HCT116 (cell line): ENCODE measurements at regions not wholly inside any gene's neighbourhood (a gene's known extent, or its start where the extent isn't known, plus 50 kb on each side); places are given as distances from the start of the nearest gene placed in this dataset.
"Not testable (repeated sequence)": the region's sequence is repeated elsewhere in the genome, so short reads cannot be mapped to it uniquely, and the experiment has no call there.

Source experiments
- ATAC-seq: fragments of 200-7000 bp; cut with Tn5 transposase; 2 replicates; pipeline ENCODE4 v1.9.1; 2020; ENCODE audit warnings: mild to moderate bottlenecking, moderate library complexity
- BruUV-seq: library from RNA; stranded (reverse); fragments of 400-500 nt; replicated peaks from 2 replicates; lab custom pipeline; 2021; lab: Mats Ljungman, UMichigan
- CTCF ChIA-PET: fragments of 300-600 bp; sonication (Branson Sonifier 250); formaldehyde crosslinking; loops from one replicate; lab custom pipeline; 2021; ENCODE audit warnings: antibody characterized with exemption; lab: Charles Lee
- POLR2A ChIA-PET: fragments of 300-600, 350-600 bp; sonication (Branson Sonifier 250); formaldehyde crosslinking; loops from one replicate; lab custom pipeline; 2021; ENCODE audit warnings: antibody characterized with exemption; lab: Charles Lee
- RAD21 ChIA-PET, 2 experiments: fragments of 300-600 bp; sonication (Branson Sonifier 250); formaldehyde crosslinking; loops; one replicate each; lab custom pipeline; 2023; ENCODE audit warnings: low total read pairs in 2 of 2; ENCODE audit not compliant: uncharacterized antibody in 2 of 2, unreplicated experiment in 2 of 2, low non-redundant PET in 1 of 2; lab: Charles Lee
- DNase-seq: peaks from one replicate; pipeline ENCODE4 v3.0.0-alpha.2; 2010; ENCODE audit warnings: low read depth, low spot score
- H2AFZ ChIP-seq: fragments of 200-600 bp; shearing (Covaris generic), sonication (generic); 2 replicates; pipeline ENCODE4 v1.6.1; 2017; ENCODE audit warnings: low read depth, mixed run types, mixed read lengths, antibody characterized with exemption, low read length; ENCODE audit not compliant: poor library complexity, severe bottlenecking
- H3K27ac ChIP-seq: 2 replicates; pipeline ENCODE4 v1.5.1; 2012; ENCODE audit warnings: low read depth, low read length
- H3K27me3 ChIP-seq: fragments of 200-600 bp; sonication (generic); 2 replicates; pipeline ENCODE4 v1.6.1; 2016; ENCODE audit warnings: mixed run types, low read length, mixed read lengths; ENCODE audit not compliant: insufficient read depth
- H3K36me3 ChIP-seq, 2 experiments: fragments of 200-500 bp in 1 of 2; fragments of 200-600 bp in 1 of 2; sonication (Bioruptor generic) in 1 of 2; sonication (generic) in 1 of 2; 2 replicates each; pipeline versions ENCODE4 v1.5.1 to v1.6.1; 2014 to 2016; ENCODE audit warnings: low read length in 2 of 2, inconsistent platforms in 1 of 2, mixed read lengths in 1 of 2, mixed run types in 1 of 2; ENCODE audit not compliant: insufficient read depth in 2 of 2, control insufficient read depth in 1 of 2
- H3K4me1 ChIP-seq, 2 experiments: fragments of 200-600 bp in 1 of 2; sonication (generic) in 1 of 2; 2 replicates each; pipeline versions ENCODE4 v1.5.1 to v1.6.1; 2012 to 2017; ENCODE audit warnings: low read length in 2 of 2, inconsistent platforms in 1 of 2, mild to moderate bottlenecking in 1 of 2, mixed read lengths in 1 of 2, mixed run types in 1 of 2, moderate library complexity in 1 of 2; ENCODE audit not compliant: insufficient read depth in 2 of 2, control insufficient read depth in 1 of 2
- H3K4me2 ChIP-seq: fragments of 200-600 bp; sonication (generic); 2 replicates; pipeline ENCODE4 v1.6.1; 2017; ENCODE audit warnings: mixed run types, low read length, mixed read lengths
- H3K4me3 ChIP-seq, 2 experiments: fragments of 200-600 bp in 1 of 2; sonication (generic) in 1 of 2; replicated peaks in 1 of 2; 2 replicates each; pipeline ENCODE4 v1.5.1; 2011 to 2016; ENCODE audit warnings: low read length in 2 of 2, control low read depth in 1 of 2, low read depth in 1 of 2, mild to moderate bottlenecking in 1 of 2, mixed read lengths in 1 of 2, mixed run types in 1 of 2
- H3K79me2 ChIP-seq: fragments of 200-600 bp; sonication (generic); 2 replicates; pipeline ENCODE4 v1.6.1; 2017; ENCODE audit warnings: mild to moderate bottlenecking, mixed run types, low read length, moderate library complexity, mixed read lengths; ENCODE audit not compliant: insufficient read depth
- H3K9ac ChIP-seq: fragments of 200-600 bp; sonication (generic); 2 replicates; pipeline ENCODE4 v1.6.1; 2016; ENCODE audit warnings: low read length, mixed read lengths
- H3K9me2 ChIP-seq: fragments of 200-600 bp; sonication (generic), shearing (Covaris generic); 2 replicates; pipeline ENCODE4 v1.6.1; 2017; ENCODE audit warnings: mixed run types, mild to moderate bottlenecking, moderate library complexity; ENCODE audit not compliant: insufficient read depth
- H3K9me3 ChIP-seq, 2 experiments: fragments of 200-500 bp in 1 of 2; fragments of 200-600 bp in 1 of 2; sonication (Bioruptor generic) in 1 of 2; sonication (generic) in 1 of 2; 2 replicates each; pipeline ENCODE4 v1.6.1; 2014 to 2017; ENCODE audit warnings: low read length in 2 of 2, mixed read lengths in 2 of 2, inconsistent platforms in 1 of 2, low read depth in 1 of 2, mild to moderate bottlenecking in 1 of 2, mixed run types in 1 of 2, moderate library complexity in 1 of 2; ENCODE audit not compliant: control insufficient read depth in 1 of 2, insufficient read depth in 1 of 2
- H4K20me1 ChIP-seq: fragments of 200-600 bp; sonication (generic), shearing (Covaris generic); 2 replicates; pipeline ENCODE4 v1.6.1; 2017; ENCODE audit warnings: mixed run types, mild to moderate bottlenecking, moderate library complexity; ENCODE audit not compliant: insufficient read depth
- CBX3 ChIP-seq: IDR thresholded peaks from 2 replicates; pipeline ENCODE4 v1.6.1; 2012; ENCODE audit warnings: low read depth
- CEBPB ChIP-seq: IDR thresholded peaks from 2 replicates; pipeline ENCODE4 v1.6.1; 2012; ENCODE audit warnings: low read depth
- EGR1 ChIP-seq: IDR thresholded peaks from 2 replicates; pipeline ENCODE4 v1.6.1; 2012; ENCODE audit warnings: low read depth
- ELF1 ChIP-seq: IDR thresholded peaks from 2 replicates; pipeline ENCODE4 v1.6.1; 2012; ENCODE audit warnings: low read depth, borderline replicate concordance
- FOSL1 ChIP-seq: IDR thresholded peaks from 2 replicates; pipeline ENCODE4 v1.6.1; 2012; ENCODE audit warnings: low read depth
- JUND ChIP-seq: IDR thresholded peaks from 2 replicates; pipeline ENCODE4 v1.6.1; 2012
- MAX ChIP-seq: IDR thresholded peaks from 2 replicates; pipeline ENCODE4 v1.6.1; 2012
- POLR2A ChIP-seq: IDR thresholded peaks from 2 replicates; pipeline ENCODE4 v1.7.0; 2011; ENCODE audit warnings: borderline replicate concordance; ENCODE audit not compliant: insufficient read depth, insufficient read length; ENCODE audit errors: extremely low read depth
- POLR2AphosphoS5 ChIP-seq: IDR thresholded peaks from 2 replicates; pipeline ENCODE4 v1.6.1; 2011; ENCODE audit warnings: mild to moderate bottlenecking, low read depth, low read length, moderate library complexity
- RAD21 ChIP-seq: IDR thresholded peaks from 2 replicates; pipeline ENCODE4 v1.6.1; 2012; ENCODE audit warnings: low read depth, mild to moderate bottlenecking
- SIN3A ChIP-seq: IDR thresholded peaks from 2 replicates; pipeline ENCODE4 v1.6.1; 2012; ENCODE audit warnings: low read depth
- SP1 ChIP-seq: IDR thresholded peaks from 2 replicates; pipeline ENCODE4 v1.6.1; 2012; ENCODE audit warnings: low read depth
- SRF ChIP-seq: IDR thresholded peaks from 2 replicates; pipeline ENCODE4 v1.6.1; 2012; ENCODE audit warnings: low read depth
- TCF7L2 ChIP-seq: IDR thresholded peaks from 2 replicates; pipeline ENCODE4 v1.7.0; 2011; ENCODE audit warnings: borderline replicate concordance, inconsistent platforms; ENCODE audit not compliant: insufficient read depth, insufficient read length; ENCODE audit errors: extremely low read depth
- YY1 ChIP-seq: IDR thresholded peaks from 2 replicates; pipeline ENCODE4 v1.6.1; 2011; ENCODE audit warnings: low read length, low read depth, moderate library complexity, mild to moderate bottlenecking; ENCODE audit not compliant: insufficient replicate concordance; ENCODE audit errors: extremely low read depth
- ZFX ChIP-seq: fragments of 450-650 bp; IDR thresholded peaks from 2 replicates; pipeline ENCODE4 v1.6.1; 2017
- ZNF274 ChIP-seq: fragments of 200-500 bp; sonication (Bioruptor generic); IDR thresholded peaks from 2 replicates; pipeline ENCODE4 v1.6.1; 2014; ENCODE audit warnings: mild to moderate bottlenecking, low read depth, low read length, inconsistent platforms
- intact Hi-C: fragments of 100-400 bp; cut with micrococcal nuclease; formaldehyde crosslinking; loops from 2 replicates; pipeline ENCODE4 v1.10.0; 2022

GRCh38 chr2:230614913-230615332 is 97.7 kb upstream of the CAB39 start:
- Histone ChIP-seq H3K4me3 (no peak overlapping the region), H2AFZ (peak overlapping the region; percentile 91), H3K9ac (no peak overlapping the region), H3K27ac (no peak overlapping the region)
- CTCF ChIA-PET, result interaction anchor here (2.7 kb wide), 1 partner anchor 184 kb away, joined by 10 read pairs; no protein-coding TSS in a partner anchor
- no peak for ATAC-seq
- no peak for TF ChIP-seq YY1
- no peak for TF ChIP-seq SIN3A
- no peak for TF ChIP-seq POLR2A
- no peak for TF ChIP-seq TCF7L2
- no peak for TF ChIP-seq ZFX
- TF ChIP-seq RAD21, result no peak
- no peak for TF ChIP-seq ELF1
- no peak for TF ChIP-seq MAX
- TF ChIP-seq ZNF274, result no peak
- TF ChIP-seq POLR2AphosphoS5, result no peak
- TF ChIP-seq FOSL1, result no peak
- TF ChIP-seq, all 23 proteins: peak for 0
- peaks cover 27 to 47% of the 10 kb centered on the region in 2 experiments for H3K4me1 ChIP-seq
- no peak overlapping the region for H3K4me2 ChIP-seq
- no peaks in the 10 kb centered on the region for H3K27me3 ChIP-seq
- H3K36me3 ChIP-seq, result no peaks in the 10 kb centered on the region
- intact Hi-C loops, result loop anchor here (5.0 to 10.0 kb wide), 4 partner anchors 100 to 1023 kb away; partner anchors contain the start of genes CAB39, FBXO36 and TRIP12
- no peaks in the 10 kb centered on the region for H3K79me2 ChIP-seq
- DNase-seq, result no peak
- ChIA-PET RAD21 (interaction anchor here in 1 of 2 experiments (1.0 kb wide), 1 partner anchor 184 kb away, joined by 4 read pairs; no protein-coding TSS in a partner anchor), POLR2A (interaction anchor here (1.5 kb wide), 1 partner anchor 12 kb away, joined by 3 read pairs; no protein-coding TSS in a partner anchor)
- H3K9me2 ChIP-seq, result no peaks in the 10 kb centered on the region
- no peaks in the 10 kb centered on the region for H4K20me1 ChIP-seq
- no TSS peak for BruUV-seq
- no peaks in the 10 kb centered on the region for H3K9me3 ChIP-seq

- RAD21 ChIA-PET, H3K9me3 ChIP-seq, H4K20me1 ChIP-seq, H3K79me2 ChIP-seq, H3K36me3 ChIP-seq, H3K27me3 ChIP-seq, H3K9me2 ChIP-seq, BruUV-seq, POLR2A ChIA-PET: not testable (repeated sequence)
- DNase-seq (peak; percentile 44), ATAC-seq (peak; percentile 79)
- CTCF ChIA-PET, result interaction anchor here (3.2 kb wide), 1 partner anchor 181 kb away, joined by 9 read pairs; no protein-coding TSS in a partner anchor
- Histone ChIP-seq H3K4me1 (peaks cover 27 to 42% of the 10 kb centered on the region in 2 experiments), H3K4me3 (peak overlapping the region in 1 of 2 experiments; percentile 10; a peak in 2 of 4 replicates), H3K4me2 (peak overlapping the region; percentile 65), H3K9ac (peak overlapping the region; percentile 39), H2AFZ (peak overlapping the region; percentile 20), H3K27ac (peak overlapping the region; percentile 89)
- TF ChIP-seq RAD21, result peak; percentile 14; the same call in 1 of the 2 replicates
- peak; percentile 50 for TF ChIP-seq JUND
- TF ChIP-seq FOSL1, result peak; percentile 69
- peak; percentile 41; the same call in 1 of the 2 replicates for TF ChIP-seq CEBPB
- TF ChIP-seq SRF, result 0 out of 2 replicates have a peak, but pooled peaks have one; percentile 13
- peak; percentile 13; the same call in 1 of the 2 replicates for TF ChIP-seq EGR1
- peak; percentile 41; the same call in 1 of the 2 replicates for TF ChIP-seq MAX
- peak; percentile 72 for TF ChIP-seq CBX3
- TF ChIP-seq SP1, result peak; percentile 63
- intact Hi-C loops, result loop anchor here (10.0 kb wide), 1 partner anchor 98 kb away; the partner anchor contains the start of gene CAB39
Measured at GRCh38 chr2:230617256-230617706, 95.4 kb upstream of the CAB39 start.
